GM23338 (cell line): ENCODE measurements at regions not wholly inside any gene's neighbourhood (a gene's known extent, or its start where the extent isn't known, plus 50 kb on each side); places are given as distances from the start of the nearest gene placed in this dataset.

Experiments used
- ATAC-seq: fragments of 200-7000 bp; cut with Tn5 transposase; 3 replicates; pipeline ENCODE4 v1.9.1; 2020
- DNase-seq: peaks from one replicate; pipeline ENCODE4 v3.0.0-alpha.2; 2015; ENCODE audit warnings: low spot score
- H2AFZ ChIP-seq: fragments of 200-600 bp; sonication (generic); 2 replicates; pipeline ENCODE4 v1.8.0; 2016; ENCODE audit warnings: antibody characterized with exemption, mild to moderate bottlenecking, moderate library complexity
- H3F3A ChIP-seq: fragments of 200-600 bp; sonication (generic); replicated peaks from 2 replicates; pipeline ENCODE4 v1.8.0; 2017; ENCODE audit warnings: antibody characterized with exemption, mixed run types, low read depth
- H3K27ac ChIP-seq: fragments of 200-600 bp; sonication (generic); 2 replicates; pipeline ENCODE4 v1.6.1; 2016; ENCODE audit warnings: low read depth
- H3K27me3 ChIP-seq: fragments of 200-600 bp; sonication (generic); 2 replicates; pipeline ENCODE4 v1.8.0; 2016; ENCODE audit warnings: mild to moderate bottlenecking, mixed run types, moderate library complexity; ENCODE audit not compliant: insufficient read depth
- H3K36me3 ChIP-seq: fragments of 200-600 bp; sonication (generic); 2 replicates; pipeline ENCODE4 v1.8.0; 2016; ENCODE audit warnings: mild to moderate bottlenecking; ENCODE audit not compliant: insufficient read depth
- H3K4me1 ChIP-seq: fragments of 200-600 bp; sonication (generic); 2 replicates; pipeline ENCODE4 v1.8.0; 2016; ENCODE audit warnings: mild to moderate bottlenecking, moderate library complexity; ENCODE audit not compliant: insufficient read depth
- H3K4me2 ChIP-seq: fragments of 200-600 bp; sonication (generic); 2 replicates; pipeline ENCODE4 v1.7.1; 2017; ENCODE audit warnings: mixed run types
- H3K4me3 ChIP-seq: fragments of 200-600 bp; sonication (generic); 2 replicates; pipeline ENCODE4 v1.6.1; 2016; ENCODE audit warnings: mixed run types
- H3K79me2 ChIP-seq: fragments of 200-600 bp; sonication (generic); replicated peaks from 2 replicates; pipeline ENCODE4 v1.8.0; 2017; ENCODE audit warnings: mild to moderate bottlenecking; ENCODE audit not compliant: insufficient read depth
- H3K9me2 ChIP-seq: fragments of 200-600 bp; sonication (generic); 2 replicates; pipeline ENCODE4 v1.8.0; 2017; ENCODE audit not compliant: insufficient read depth
- H4K20me1 ChIP-seq: fragments of 200-600 bp; sonication (generic); replicated peaks from 2 replicates; pipeline ENCODE4 v1.8.0; 2017; ENCODE audit warnings: mild to moderate bottlenecking; ENCODE audit not compliant: insufficient read depth
- H3K27ac Mint-ChIP-seq: 2 replicates; pipeline ENCODE4 v1.8.0; 2020; ENCODE audit warnings: inconsistent platforms, mild to moderate bottlenecking, moderate library complexity, mixed read lengths
- H3K27me3 Mint-ChIP-seq: 3 replicates; pipeline ENCODE4 v1.8.0; 2022; ENCODE audit warnings: low read depth, mild to moderate bottlenecking, moderate library complexity, mixed read lengths, inconsistent platforms; ENCODE audit not compliant: insufficient read depth, poor library complexity
- H3K36me3 Mint-ChIP-seq: 3 replicates; pipeline ENCODE4 v1.8.0; 2021; ENCODE audit warnings: low read depth, mild to moderate bottlenecking, inconsistent platforms, moderate library complexity, mixed read lengths
- H3K4me1 Mint-ChIP-seq: 3 replicates; pipeline ENCODE4 v1.8.0; 2020; ENCODE audit warnings: mild to moderate bottlenecking, inconsistent platforms, mixed read lengths
- H3K4me3 Mint-ChIP-seq: 3 replicates; pipeline ENCODE4 v1.8.0; 2021; ENCODE audit warnings: moderate library complexity, mild to moderate bottlenecking, inconsistent platforms, mixed read lengths
- H3K9me3 Mint-ChIP-seq: 3 replicates; pipeline ENCODE4 v1.8.0; 2020; ENCODE audit warnings: moderate library complexity, mild to moderate bottlenecking, inconsistent platforms, mixed read lengths
- CREB1 ChIP-seq: fragments of 250-450 bp; sonication (Bioruptor Pico); IDR thresholded peaks from 2 replicates; pipeline ENCODE4 v1.5.0; 2020; ENCODE audit warnings: low read depth, mild to moderate bottlenecking, moderate library complexity
- EZH2 ChIP-seq: fragments of 200-600 bp; sonication (generic); IDR thresholded peaks from one replicate; pipeline ENCODE4 v1.8.0; 2017; ENCODE audit warnings: antibody characterized with exemption, mild to moderate bottlenecking, low read depth; ENCODE audit not compliant: unreplicated experiment
- NANOG ChIP-seq: IDR thresholded peaks from 2 replicates; pipeline ENCODE4 v1.6.1; 2016; ENCODE audit warnings: antibody characterized with exemption, borderline replicate concordance
- POLR2AphosphoS5 ChIP-seq: IDR thresholded peaks from 2 replicates; pipeline ENCODE4 v1.6.1; 2016; ENCODE audit warnings: antibody characterized with exemption, low read depth
- STAT1 ChIP-seq: IDR thresholded peaks from one replicate; pipeline ENCODE4 v1.6.1; 2016; ENCODE audit warnings: antibody characterized with exemption; ENCODE audit not compliant: unreplicated experiment
- ZNF114 ChIP-seq: fragments of 250-450 bp; sonication (Bioruptor Pico); IDR thresholded peaks from 2 replicates; pipeline ENCODE4 v1.5.0; 2020; ENCODE audit warnings: mild to moderate bottlenecking, moderate library complexity
- ZNF331 ChIP-seq: fragments of 250-450 bp; sonication (Bioruptor Pico); IDR thresholded peaks from 2 replicates; pipeline ENCODE4 v1.5.0; 2020; ENCODE audit warnings: low read depth, mild to moderate bottlenecking, moderate library complexity
- ZNF462 ChIP-seq: fragments of 250-450 bp; sonication (Bioruptor Pico); IDR thresholded peaks from 2 replicates; pipeline ENCODE4 v1.5.0; 2020; ENCODE audit warnings: mild to moderate bottlenecking, moderate library complexity
- TF ChIP-seq, protein P1 (sequence below), 2 experiments: fragments of 200-600 bp in 1 of 2; sonication (generic) in 1 of 2; conservative IDR thresholded peaks; 2 replicates each; pipeline versions ENCODE4 v1.5.1 to v1.6.1; 2016 to 2017; ENCODE audit warnings: antibody characterized with exemption in 2 of 2, low read depth in 2 of 2, mild to moderate bottlenecking in 2 of 2, moderate library complexity in 1 of 2

GRCh38 chr2:44839370-44839769 is 102.1 kb upstream of the SIX3 start:
- no peaks in the 10 kb centered on the region for H3K27me3 ChIP-seq
- Mint-ChIP-seq H3K27ac (no peak overlapping the region), H3K36me3 (no peaks in the 10 kb centered on the region), H3K4me3 (no peak overlapping the region), H3K27me3 (no peaks in the 10 kb centered on the region), H3K4me1 (no peaks in the 10 kb centered on the region), H3K9me3 (no peaks in the 10 kb centered on the region)
- no peaks in the 10 kb centered on the region for H3K4me1 ChIP-seq
- H2AFZ ChIP-seq = no peak overlapping the region
- DNase-seq (no peak), ATAC-seq (no peak)
- H3K36me3 ChIP-seq = no peaks in the 10 kb centered on the region
- H3K27ac ChIP-seq = no peak overlapping the region
- no peaks in the 10 kb centered on the region for H3K79me2 ChIP-seq
- 0 out of 2 replicates have a peak, but pooled peaks cover 2% of the 10 kb centered on the region for H3K9me2 ChIP-seq
- no peak overlapping the region for H3K4me2 ChIP-seq
- H3F3A ChIP-seq = no peaks in the 10 kb centered on the region
- no peaks in the 10 kb centered on the region for H4K20me1 ChIP-seq
- TF ChIP-seq, protein P1, sequence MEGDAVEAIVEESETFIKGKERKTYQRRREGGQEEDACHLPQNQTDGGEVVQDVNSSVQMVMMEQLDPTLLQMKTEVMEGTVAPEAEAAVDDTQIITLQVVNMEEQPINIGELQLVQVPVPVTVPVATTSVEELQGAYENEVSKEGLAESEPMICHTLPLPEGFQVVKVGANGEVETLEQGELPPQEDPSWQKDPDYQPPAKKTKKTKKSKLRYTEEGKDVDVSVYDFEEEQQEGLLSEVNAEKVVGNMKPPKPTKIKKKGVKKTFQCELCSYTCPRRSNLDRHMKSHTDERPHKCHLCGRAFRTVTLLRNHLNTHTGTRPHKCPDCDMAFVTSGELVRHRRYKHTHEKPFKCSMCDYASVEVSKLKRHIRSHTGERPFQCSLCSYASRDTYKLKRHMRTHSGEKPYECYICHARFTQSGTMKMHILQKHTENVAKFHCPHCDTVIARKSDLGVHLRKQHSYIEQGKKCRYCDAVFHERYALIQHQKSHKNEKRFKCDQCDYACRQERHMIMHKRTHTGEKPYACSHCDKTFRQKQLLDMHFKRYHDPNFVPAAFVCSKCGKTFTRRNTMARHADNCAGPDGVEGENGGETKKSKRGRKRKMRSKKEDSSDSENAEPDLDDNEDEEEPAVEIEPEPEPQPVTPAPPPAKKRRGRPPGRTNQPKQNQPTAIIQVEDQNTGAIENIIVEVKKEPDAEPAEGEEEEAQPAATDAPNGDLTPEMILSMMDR (conservative IDR thresholded peaks at IDR 0.05; ENCODE audit: low read depth in 2 of 2) = no peak
- no peak for TF ChIP-seq STAT1
- TF ChIP-seq EZH2 = no peak
- TF ChIP-seq ZNF462 (CRISPR knock-in tag) = no peak
- no peak for TF ChIP-seq POLR2AphosphoS5
- TF ChIP-seq CREB1 (CRISPR knock-in tag) = no peak
- TF ChIP-seq ZNF114 (CRISPR knock-in tag) = no peak
- TF ChIP-seq ZNF331 (CRISPR knock-in tag) = no peak
- no peak for TF ChIP-seq NANOG
- H3K4me3 ChIP-seq = no peak overlapping the region
